ENCODE measurements at regions not wholly inside any gene's neighbourhood (a gene's known extent, or its start where the extent isn't known, plus 50 kb on each side); places are given as distances from the start of the nearest gene placed in this dataset.

DNA sequence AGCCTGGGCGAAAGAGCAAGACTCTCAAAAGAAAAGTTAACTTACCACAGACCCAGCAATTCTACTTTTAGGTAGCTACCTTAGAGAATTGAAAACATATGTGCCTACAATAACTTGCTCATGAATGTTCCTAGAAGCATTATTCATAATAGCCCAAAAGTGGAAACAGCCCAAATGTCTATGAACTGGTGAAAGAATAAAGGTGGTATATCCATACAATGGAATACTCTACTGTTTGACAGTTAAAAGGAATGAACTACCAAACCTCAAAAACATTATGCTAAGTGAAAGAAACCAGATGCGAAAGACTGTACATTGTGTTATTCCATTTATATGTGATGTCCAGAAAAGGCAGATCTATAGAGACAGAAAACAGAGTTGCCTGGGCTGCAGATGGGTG lies 131.4 kb downstream of the UCHL1 start:
- no peak for DNase-seq (ENCODE audit: low read depth, low spot score)

DNA sequence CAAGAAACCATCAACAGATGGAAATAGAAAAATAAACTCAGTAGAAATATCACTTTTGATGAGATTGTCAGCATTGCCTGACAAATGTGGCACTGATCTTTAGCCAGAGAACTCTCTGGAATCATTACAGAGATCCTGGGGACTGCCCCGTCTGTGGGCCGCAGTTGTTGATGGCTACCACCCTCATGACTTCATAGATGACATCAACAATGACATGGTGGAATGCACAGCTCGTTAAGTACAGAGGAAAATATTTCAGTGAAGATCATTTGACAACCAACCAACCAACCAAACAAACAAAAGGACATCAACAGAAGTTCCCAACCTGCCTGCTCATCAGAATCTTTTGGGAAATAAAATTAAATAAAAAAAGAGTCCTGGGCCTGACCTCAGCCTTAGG lies 132.6 kb downstream of the UCHL1 start:
- no peak for DNase-seq (ENCODE audit: low read depth, low spot score)

DNA sequence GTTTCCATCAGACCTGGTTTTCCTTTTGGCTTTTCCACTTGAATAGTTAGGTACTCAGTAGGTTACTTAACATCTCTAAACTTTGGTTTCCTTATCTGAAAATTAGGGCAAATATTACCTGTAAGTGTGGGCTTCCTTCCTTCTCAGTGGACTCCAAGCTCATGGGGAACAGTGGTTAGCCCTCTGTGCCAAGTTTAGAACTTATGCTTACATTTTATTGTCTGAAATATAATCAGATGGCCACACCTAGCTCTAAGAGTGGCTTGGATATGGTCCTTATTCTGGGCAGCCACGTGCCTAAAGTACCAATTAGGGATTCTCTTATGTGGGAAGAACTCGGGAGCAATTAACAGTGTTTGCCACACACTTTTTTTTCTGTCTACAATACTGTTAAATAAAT lies 133.9 kb downstream of the UCHL1 start:
- DNase-seq (ENCODE audit: low read depth, low spot score) = no peak

DNA sequence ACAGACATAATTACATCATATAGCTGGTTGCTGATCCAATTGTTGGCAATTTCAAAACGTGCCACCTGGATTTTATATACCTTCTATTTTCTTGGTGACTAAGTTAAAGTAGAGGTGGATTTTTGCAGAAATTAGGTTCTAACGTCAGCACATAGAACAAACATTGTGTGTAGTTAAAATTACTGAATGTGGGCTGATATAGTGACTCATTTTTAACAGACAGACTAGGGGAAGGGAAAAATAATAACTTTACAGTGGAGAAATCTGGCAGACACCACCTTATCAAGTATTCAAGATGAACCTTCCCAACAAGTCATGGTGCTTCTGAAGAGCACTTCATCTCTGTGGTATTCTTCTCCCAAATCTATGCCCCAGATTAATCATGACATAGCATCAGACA lies 134.5 kb downstream of the UCHL1 start:
- no peak for DNase-seq (ENCODE audit: low read depth, low spot score)

GRCh38 chr4:41394481-41394894 lies 137.8 kb downstream of the UCHL1 start:
- DNase-seq (ENCODE audit: low read depth, low spot score) = no peak

- DNase-seq (ENCODE audit: low read depth, low spot score) = no peak
Measured at GRCh38 chr4:41396214-41396613, 139.5 kb downstream of the UCHL1 start.

GRCh38 chr4:41396869-41397268 lies 140.1 kb downstream of the UCHL1 start:
- DNase-seq (ENCODE audit: low read depth, low spot score) = no peak

GRCh38 chr4:41399231-41399630 lies 138.7 kb upstream of the LIMCH1 start:
- no peak for DNase-seq (ENCODE audit: low read depth, low spot score)

DNA sequence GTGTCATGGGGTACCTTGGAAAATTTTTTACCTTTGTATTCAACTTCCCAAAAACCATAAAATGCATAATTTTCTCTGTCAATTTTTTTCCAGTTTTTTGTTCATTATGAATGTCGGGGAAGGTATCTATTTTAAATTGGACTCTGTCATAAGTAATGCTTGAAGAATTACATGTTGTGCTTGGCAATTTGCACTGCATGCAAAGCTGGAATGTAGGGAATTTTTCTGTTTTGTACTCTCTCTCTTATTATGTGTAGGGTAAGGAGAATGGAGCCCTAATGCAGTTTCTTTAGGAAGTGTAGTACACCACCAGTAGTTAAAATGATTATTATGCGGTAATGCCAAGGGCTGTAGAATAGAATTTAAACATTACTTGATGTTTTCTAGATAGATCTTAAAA lies 137.7 kb upstream of the LIMCH1 start:
- no peak for DNase-seq (ENCODE audit: low read depth, low spot score)

- DNase-seq (ENCODE audit: low read depth, low spot score) = no peak
Measured at GRCh38 chr4:41405464-41406112, 132.4 kb upstream of the LIMCH1 start.

GRCh38 chr4:41406113-41406516 lies 131.8 kb upstream of the LIMCH1 start:
- DNase-seq (ENCODE audit: low read depth, low spot score) = no peak

GRCh38 chr4:41408150-41408549 lies 129.8 kb upstream of the LIMCH1 start:
- no peak for DNase-seq (ENCODE audit: low read depth, low spot score)

- DNase-seq (ENCODE audit: low read depth, low spot score) = no peak
Measured at GRCh38 chr4:41408859-41409593, 128.9 kb upstream of the LIMCH1 start.

DNA sequence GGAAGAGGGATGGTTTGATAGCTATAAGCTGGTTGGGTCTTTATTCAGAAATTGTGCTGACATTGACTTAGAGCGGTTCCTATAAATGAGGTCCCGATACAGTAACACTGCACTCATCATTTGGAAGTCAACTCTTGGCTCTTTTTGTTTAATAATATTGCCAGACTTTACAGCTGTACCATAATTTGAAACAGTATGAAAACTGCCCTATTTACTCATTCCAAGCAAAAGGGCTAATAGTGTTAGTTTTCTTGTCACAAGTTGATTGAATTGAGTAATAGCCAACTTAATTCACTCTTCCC lies 128.4 kb upstream of the LIMCH1 start:
- DNase-seq (ENCODE audit: low read depth, low spot score) = no peak

- no peak for DNase-seq (ENCODE audit: low read depth, low spot score)
Measured at GRCh38 chr4:41410049-41410448, 127.9 kb upstream of the LIMCH1 start.

- no peak for DNase-seq (ENCODE audit: low read depth, low spot score)
Measured at GRCh38 chr4:41413670-41414411, 124.1 kb upstream of the LIMCH1 start.

DNA sequence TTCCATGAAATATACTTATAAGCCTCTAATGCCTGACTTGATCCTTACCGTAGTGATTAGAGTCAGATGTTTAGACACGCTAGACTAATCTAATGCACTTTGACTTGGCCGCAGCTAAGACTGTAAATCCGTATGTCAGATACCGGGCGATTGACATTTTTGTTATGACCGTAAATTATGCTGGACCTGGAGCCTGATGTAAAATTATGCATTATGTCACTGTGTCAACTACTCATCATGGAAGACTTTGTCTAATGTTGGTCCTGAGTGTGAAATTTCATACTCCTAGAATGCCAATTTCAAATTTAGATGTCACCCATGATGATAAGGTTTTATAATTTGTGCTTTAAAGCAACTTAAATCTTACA lies 123.6 kb upstream of the LIMCH1 start:
- no peak for DNase-seq (ENCODE audit: low read depth, low spot score)

DNA sequence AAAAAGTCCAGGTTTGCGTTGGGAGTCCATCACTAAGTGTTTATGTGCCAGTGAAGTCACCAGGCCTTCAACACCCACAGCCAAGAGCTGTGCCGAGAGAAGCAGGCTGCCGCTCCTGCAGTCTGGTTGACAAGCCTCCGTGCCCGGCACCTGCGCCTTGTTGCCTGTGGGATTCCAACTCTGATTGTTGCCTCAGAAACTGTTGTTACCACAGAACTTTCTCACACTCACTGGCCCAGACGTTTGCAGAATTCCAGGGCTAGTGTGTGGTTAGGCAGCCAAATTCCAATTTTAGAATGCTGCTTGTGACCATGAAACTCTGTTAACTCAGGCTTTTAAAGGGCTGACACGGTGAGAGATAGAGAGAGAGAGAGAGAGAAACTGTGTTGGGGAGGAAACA lies 119.5 kb upstream of the LIMCH1 start:
- no peak for DNase-seq (ENCODE audit: low read depth, low spot score)

GRCh38 chr4:41420541-41420940 lies 117.4 kb upstream of the LIMCH1 start:
- DNase-seq (ENCODE audit: low read depth, low spot score) = no peak

DNA sequence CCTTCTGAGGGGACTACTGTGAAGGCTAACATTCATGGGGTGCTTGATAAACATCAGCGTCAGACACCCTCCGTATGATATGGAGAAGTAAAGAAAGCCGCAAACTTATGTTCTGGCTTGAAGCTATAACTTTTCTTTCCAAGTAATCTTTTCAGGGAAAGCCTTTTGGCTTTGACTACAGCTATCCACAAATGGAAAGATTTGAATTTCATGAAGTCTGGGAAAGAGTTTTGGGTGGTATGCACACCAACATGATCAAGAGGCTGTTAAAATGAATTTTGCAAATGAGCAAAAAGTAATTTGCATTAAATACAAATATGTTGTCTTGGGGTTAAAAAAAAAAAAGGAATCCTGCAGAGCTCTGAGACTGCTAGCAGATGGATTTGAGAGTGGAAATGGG lies 114.8 kb upstream of the LIMCH1 start:
- DNase-seq (ENCODE audit: low read depth, low spot score) = no peak

- DNase-seq (ENCODE audit: low read depth, low spot score) = no peak
Measured at GRCh38 chr4:41424522-41424921, 113.4 kb upstream of the LIMCH1 start.

DNA sequence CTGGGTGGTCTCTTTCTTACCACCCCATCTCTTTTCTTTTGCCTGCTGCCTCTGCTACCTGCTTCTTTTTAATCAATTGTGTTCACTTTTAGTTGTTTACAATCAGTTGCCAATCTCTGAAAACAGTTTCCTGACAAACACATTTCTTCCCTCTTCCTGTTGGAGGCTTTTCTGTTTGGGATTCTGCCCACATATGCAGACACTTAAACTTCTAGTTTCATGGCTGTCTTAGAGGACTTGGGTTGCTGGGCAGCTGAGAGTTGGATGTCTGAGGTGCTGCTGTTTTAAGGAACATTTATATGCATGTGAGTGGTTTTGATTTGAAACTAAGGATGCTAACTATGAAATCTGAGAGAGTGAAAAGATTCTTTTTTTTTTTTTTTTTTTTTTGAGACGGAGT lies 112.3 kb upstream of the LIMCH1 start:
- DNase-seq (ENCODE audit: low read depth, low spot score) = no peak

- peak; percentile 37 for DNase-seq (ENCODE audit: low read depth, low spot score)
Measured at GRCh38 chr4:41426539-41426938, 111.4 kb upstream of the LIMCH1 start.
